RWPE1 (cell line): ENCODE measurements at regions not wholly inside any gene's neighbourhood (a gene's known extent, or its start where the extent isn't known, plus 50 kb on each side); places are given as distances from the start of the nearest gene placed in this dataset.

ENCODE experiments used
- CTCF ChIA-PET: fragments of 350-600 bp; sonication (Branson Sonifier 250); formaldehyde crosslinking; extraction: SDS; loops from one replicate; lab custom pipeline; 2021; lab: Yijun Ruan, JAX
- POLR2A ChIA-PET: fragments of 400-600 bp; formaldehyde crosslinking; extraction: SDS; loops from one replicate; lab custom pipeline; 2020; ENCODE audit warnings: antibody characterized with exemption; ENCODE audit not compliant: low non-redundant PET; lab: Yijun Ruan, JAX
- DNase-seq: peaks from one replicate; pipeline ENCODE4 v3.0.0; 2012; ENCODE audit warnings: low spot score
- H3K27ac ChIP-seq: fragments of 450-650 bp; 2 replicates; pipeline ENCODE4 v1.5.1; 2017
- TF ChIP-seq, protein P1 (sequence below): fragments of 450-650 bp; conservative IDR thresholded peaks from 2 replicates; pipeline ENCODE4 v1.5.1; 2017; ENCODE audit warnings: low read depth, mild to moderate bottlenecking

- ChIA-PET CTCF (no interaction called here), POLR2A (no interaction called here)
- TF ChIP-seq, protein P1, sequence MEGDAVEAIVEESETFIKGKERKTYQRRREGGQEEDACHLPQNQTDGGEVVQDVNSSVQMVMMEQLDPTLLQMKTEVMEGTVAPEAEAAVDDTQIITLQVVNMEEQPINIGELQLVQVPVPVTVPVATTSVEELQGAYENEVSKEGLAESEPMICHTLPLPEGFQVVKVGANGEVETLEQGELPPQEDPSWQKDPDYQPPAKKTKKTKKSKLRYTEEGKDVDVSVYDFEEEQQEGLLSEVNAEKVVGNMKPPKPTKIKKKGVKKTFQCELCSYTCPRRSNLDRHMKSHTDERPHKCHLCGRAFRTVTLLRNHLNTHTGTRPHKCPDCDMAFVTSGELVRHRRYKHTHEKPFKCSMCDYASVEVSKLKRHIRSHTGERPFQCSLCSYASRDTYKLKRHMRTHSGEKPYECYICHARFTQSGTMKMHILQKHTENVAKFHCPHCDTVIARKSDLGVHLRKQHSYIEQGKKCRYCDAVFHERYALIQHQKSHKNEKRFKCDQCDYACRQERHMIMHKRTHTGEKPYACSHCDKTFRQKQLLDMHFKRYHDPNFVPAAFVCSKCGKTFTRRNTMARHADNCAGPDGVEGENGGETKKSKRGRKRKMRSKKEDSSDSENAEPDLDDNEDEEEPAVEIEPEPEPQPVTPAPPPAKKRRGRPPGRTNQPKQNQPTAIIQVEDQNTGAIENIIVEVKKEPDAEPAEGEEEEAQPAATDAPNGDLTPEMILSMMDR = no peak
- H3K27ac ChIP-seq = no peak overlapping the region
- no peak for DNase-seq
These were observed 1041.1 kb upstream of the POU3F4 start for GRCh38 chrX:82466994-82467393.
